GM18508 (cell line): ENCODE measurements at regions not wholly inside any gene's neighbourhood (a gene's known extent, or its start where the extent isn't known, plus 50 kb on each side); places are given as distances from the start of the nearest gene placed in this dataset.

Experiments
- ATAC-seq: cut with Tn5 transposase; IDR thresholded peaks from one replicate; pipeline ENCODE4 v1.9.1; 2021; ENCODE audit warnings: moderate number of reproducible peaks; ENCODE audit not compliant: insufficient read depth, unreplicated experiment

DNA sequence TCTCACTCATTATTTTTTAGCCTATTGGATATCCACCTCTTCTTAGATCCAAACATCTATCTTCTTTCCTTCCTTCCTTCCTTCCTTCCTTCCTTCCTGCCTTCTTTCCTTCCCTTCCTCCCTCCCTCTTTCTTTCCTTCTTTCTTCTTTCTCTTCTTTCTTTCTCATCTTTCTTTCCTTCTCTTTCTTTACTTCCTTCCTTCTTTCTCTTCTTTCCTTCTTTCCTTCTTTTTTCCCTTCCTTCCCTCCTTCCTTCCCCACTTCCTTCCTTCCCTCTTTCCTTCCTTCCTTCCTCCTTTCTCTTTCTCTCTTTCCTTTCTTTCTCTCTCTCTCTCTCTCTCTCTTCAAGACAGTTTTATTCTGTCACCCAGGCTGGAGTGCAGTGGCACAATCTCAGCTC lies 1239.8 kb downstream of the PCDH7 start:
- no peak for ATAC-seq

- no peak for ATAC-seq
Observed at GRCh38 chr4:31964685-31965084, 1244.5 kb downstream of the PCDH7 start.

GRCh38 chr4:31968842-31969241 lies 1248.7 kb downstream of the PCDH7 start:
- no peak for ATAC-seq

- ATAC-seq: no peak
Observed at GRCh38 chr4:31974490-31975002, 1254.4 kb downstream of the PCDH7 start.

GRCh38 chr4:31979988-31980387 lies 1259.8 kb downstream of the PCDH7 start:
- ATAC-seq: no peak

DNA sequence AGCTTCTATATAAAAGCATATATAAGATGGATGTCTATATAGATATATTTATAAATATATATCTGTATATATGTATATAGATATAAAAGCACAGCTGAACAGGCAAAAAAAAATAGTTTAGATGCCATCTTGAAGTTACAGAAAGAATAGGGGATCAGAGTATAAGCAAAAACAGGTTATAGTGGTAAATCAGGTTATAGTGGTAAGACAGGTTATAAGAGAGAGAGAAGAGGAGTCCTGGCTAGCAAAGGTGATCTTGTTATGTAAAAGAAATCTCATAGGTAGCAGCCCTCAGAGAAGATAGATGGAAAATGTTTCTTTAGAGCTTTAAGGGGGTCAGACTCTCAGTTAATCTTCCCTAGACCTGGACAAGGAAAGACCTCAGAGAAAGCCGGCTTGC lies 1263.1 kb downstream of the PCDH7 start:
- ATAC-seq: no peak

DNA sequence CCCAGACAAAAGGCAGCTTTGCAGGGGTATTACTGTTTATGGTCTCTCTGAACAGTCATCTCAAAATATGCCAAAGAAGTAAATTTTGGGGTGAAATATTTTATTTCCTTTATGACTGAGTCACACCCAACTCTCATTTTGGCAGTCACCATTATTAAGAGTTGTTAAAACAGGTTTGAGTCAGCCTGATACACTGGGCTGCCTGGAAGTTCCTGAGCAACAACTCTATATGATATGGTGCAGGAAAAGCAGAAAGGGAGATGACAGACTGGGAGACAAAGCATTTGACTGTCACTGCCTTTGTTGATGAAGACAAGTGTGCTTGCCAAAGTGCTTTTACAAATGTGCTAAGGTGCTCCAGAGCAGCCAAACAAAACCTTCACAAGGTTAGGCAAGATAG lies 1263.5 kb downstream of the PCDH7 start:
- no peak for ATAC-seq

GRCh38 chr4:31984872-31985271 lies 1264.7 kb downstream of the PCDH7 start:
- no peak for ATAC-seq

GRCh38 chr4:31995943-31996901 lies 1276.1 kb downstream of the PCDH7 start:
- ATAC-seq: no peak

DNA sequence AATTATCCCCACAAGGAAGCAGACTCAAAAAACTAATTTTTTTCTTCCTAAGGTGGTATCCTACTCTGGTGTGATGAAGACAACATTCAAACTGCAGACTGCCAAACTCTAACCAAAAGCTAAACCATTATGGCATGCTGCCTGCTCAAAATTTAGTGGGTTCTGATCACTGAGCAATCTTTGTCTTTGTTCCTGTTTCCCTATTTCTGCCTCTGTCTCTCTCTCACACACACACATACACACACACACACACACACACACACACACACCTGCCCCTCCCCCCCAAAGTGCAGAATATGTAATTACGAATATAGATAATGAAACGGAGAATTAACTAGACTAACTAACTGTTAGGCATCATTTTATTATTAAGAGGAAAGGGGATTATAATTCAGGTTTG lies 1278.6 kb downstream of the PCDH7 start:
- no peak for ATAC-seq

DNA sequence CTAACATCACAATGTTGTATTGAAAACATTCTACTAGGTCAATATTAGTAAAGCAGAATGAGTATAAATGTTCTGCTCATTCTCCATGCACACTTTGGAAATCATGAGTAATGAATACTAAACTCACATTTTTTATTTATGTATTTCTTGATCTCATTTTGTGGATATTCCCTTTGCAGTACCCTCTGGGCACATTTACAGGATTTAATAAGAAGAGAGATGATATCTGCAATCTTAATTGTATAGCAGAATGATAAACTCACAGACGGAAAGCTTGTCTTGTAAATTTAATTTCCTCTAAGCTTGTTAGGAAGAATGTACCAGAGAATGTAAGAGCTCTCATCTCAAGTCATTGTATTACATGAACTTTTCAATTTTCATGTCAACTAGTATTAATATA lies 1279.7 kb downstream of the PCDH7 start:
- ATAC-seq: no peak

- ATAC-seq: no peak
Observed at GRCh38 chr4:32000846-32001488, 1280.8 kb downstream of the PCDH7 start.

GRCh38 chr4:32002037-32002747 lies 1282.0 kb downstream of the PCDH7 start:
- no peak for ATAC-seq

DNA sequence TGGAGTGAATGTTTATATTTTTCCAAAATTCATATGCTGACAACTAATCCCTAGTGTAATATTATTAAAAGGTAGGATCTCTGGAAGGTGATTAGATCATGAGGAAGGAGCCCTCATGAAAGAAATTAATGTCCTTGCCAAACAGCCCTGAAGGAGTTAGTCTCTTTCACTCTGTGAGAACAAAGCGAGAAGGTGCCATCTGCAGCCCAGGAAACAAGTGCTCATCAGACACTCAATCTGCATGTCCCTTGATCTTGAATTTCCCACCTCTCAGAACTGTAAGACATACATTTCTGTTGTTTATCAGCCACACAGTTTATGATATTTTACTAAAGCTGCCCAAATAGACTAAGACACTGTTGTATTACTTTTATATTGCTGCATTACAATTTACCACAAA lies 1283.4 kb downstream of the PCDH7 start:
- ATAC-seq: no peak

GRCh38 chr4:32010221-32010620 lies 1290.1 kb downstream of the PCDH7 start:
- no peak for ATAC-seq

DNA sequence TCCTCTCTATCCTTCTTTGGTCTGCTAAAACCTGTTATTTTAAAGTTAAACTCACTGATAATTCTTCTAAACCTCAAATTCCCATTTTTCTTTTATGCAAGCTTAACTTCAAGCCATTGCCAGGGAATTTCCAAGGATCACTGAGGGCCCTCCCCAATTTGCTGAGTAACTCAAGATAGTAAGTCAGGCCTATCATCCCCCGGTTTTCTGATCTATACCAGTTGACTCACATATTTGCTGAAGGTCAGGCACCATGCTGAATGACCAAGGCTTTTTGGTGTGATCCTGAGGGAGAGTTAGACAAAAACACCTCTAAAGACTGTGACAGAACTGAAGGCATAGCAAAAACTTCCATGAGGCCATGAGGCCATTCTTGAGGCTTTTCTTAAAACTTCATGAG lies 1301.9 kb downstream of the PCDH7 start:
- ATAC-seq: no peak

DNA sequence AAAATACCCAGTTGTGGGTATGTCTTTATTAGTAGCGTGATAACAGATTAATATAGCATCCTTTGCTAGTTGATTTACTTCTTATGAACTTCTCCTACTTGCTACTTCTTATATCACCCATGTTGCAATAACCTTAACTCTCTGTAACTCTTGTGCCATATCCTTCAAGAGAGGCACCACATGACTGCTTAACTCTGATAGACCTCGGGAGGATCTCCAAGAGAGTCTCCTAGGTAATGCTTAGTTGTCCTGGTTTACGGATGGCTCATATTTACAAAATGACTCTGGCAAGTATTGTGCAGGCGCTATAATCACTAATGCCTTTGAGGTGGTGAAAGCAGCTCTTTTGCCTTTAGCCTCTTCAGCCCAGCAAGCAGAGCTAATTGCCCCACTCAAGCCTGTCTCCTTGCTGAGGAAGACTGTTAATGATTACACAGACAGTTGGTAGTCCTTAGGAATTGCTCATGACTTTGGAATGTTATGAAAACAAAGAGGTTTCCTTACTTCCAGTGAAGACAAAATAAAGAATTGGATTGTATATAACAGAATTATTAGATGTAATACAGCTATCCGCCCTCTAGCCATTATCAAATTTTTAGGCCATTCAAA lies 1305.8 kb downstream of the PCDH7 start:
- ATAC-seq: no peak

GRCh38 chr4:32030406-32030805 lies 1310.2 kb downstream of the PCDH7 start:
- no peak for ATAC-seq

DNA sequence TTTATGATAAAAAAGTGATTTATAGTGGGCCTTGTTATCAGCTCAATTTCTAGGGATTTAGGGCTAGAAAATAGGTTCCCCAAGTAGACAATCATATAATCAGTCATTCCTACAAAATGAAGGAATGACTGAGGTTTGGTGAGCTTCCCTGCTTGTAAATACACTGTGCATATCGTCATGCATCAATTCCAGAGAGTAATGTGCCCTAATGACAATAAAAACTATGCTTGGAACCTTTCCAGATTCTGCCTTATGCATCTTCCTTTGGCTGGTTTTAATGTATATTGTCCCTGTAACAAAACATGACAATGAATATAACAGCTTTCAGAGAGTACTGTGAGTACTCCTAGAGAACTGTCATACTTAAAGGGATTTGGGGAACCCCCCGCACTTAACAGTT lies 1310.9 kb downstream of the PCDH7 start:
- ATAC-seq: no peak

GRCh38 chr4:32032136-32032672 lies 1312.0 kb downstream of the PCDH7 start:
- ATAC-seq: no peak
